Mesothelial cell of epicardium (in vitro differentiated cells): ENCODE measurements at regions not wholly inside any gene's neighbourhood (a gene's known extent, or its start where the extent isn't known, plus 50 kb on each side); places are given as distances from the start of the nearest gene placed in this dataset.

Experiments used
- DNase-seq, 2 experiments: peaks; one replicate each; pipeline ENCODE4 v3.0.0; 2021; ENCODE audit warnings: low spot score in 2 of 2; ENCODE audit not compliant: unreplicated experiment in 2 of 2
- H3K27ac Mint-ChIP-seq: 2 replicates; pipeline ENCODE4 v1.8.0; 2021; ENCODE audit warnings: mixed read lengths
- H3K27me3 Mint-ChIP-seq: 2 replicates; pipeline ENCODE4 v1.8.0; 2021; ENCODE audit warnings: low read depth, mixed read lengths
- H3K36me3 Mint-ChIP-seq: 2 replicates; pipeline ENCODE4 v1.8.0; 2021; ENCODE audit warnings: mixed read lengths
- H3K4me1 Mint-ChIP-seq: 2 replicates; pipeline ENCODE4 v1.8.0; 2021; ENCODE audit warnings: mixed read lengths
- H3K4me3 Mint-ChIP-seq: 2 replicates; pipeline ENCODE4 v1.8.0; 2021; ENCODE audit warnings: mild to moderate bottlenecking, moderate library complexity, mixed read lengths
- H3K9me3 Mint-ChIP-seq: 2 replicates; pipeline ENCODE4 v1.8.0; 2021; ENCODE audit warnings: mixed read lengths
- CTCF ChIP-seq: fragments of 200-600 bp; sonication (generic); IDR thresholded peaks from one replicate; pipeline ENCODE4 v1.5.0; 2021; ENCODE audit warnings: antibody characterized with exemption; ENCODE audit not compliant: unreplicated experiment

DNA sequence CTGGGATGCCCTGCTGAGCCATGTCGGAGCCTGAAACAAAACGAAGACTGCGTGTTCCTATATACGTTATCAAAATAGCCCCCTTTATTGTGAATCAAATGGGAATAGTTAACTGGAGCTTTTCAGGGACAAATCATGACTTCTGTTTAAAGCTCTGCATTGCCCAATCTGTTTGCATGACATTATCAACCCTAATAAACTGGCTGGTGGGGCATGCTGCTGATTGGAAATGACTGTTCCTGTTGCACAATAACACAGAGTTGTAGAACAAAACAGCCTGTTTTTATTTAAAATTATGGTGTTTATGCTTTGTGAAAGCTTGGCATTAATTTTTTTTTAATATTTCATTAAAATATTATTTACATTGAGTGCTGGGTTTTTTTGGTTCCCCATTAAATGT, 215.5 kb downstream of the TMEM167A start:
- H3K9me3 Mint-ChIP-seq, result no peaks in the 10 kb centered on the region
- no peak overlapping the region for H3K27ac Mint-ChIP-seq
- no peaks in the 10 kb centered on the region for H3K36me3 Mint-ChIP-seq
- no peak for TF ChIP-seq CTCF
- DNase-seq, result no peak
- peaks cover 53% of the 10 kb centered on the region for H3K4me1 Mint-ChIP-seq
- no peaks in the 10 kb centered on the region for H3K27me3 Mint-ChIP-seq
- H3K4me3 Mint-ChIP-seq, result no peak overlapping the region

DNA sequence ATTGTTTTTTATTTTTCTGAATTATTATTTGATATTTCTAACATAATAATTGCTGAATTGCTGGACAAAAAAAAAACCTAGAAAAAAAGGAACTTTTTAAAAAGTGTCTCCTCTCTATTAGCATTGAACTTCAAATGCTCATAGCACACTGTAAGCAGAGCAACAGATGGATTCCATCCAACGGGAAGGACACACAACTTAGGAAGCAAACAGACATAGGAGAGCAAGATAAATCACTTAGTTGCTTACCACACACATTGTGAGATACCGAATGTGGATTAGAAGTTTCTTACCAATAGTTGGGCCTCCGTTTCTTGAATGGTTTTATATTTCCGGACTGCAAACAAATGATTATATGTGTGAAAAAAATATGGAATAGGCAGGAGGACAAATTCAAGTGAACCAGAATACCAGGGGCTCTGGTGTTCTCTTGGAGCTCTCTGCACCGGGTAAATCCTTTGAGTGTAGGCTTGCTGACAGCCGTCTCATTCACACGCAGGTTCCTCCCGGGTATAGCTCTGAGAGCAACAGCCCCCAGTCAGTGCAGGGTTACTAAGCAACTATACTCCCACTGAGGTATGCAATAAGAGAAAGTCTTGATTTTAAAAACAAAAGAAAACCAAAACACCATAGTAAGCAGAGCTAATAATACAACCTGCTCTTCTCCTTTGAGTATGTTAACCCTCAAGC, 217.6 kb downstream of the TMEM167A start:
- H3K9me3 Mint-ChIP-seq, result no peaks in the 10 kb centered on the region
- no peaks in the 10 kb centered on the region for H3K27me3 Mint-ChIP-seq
- no peak overlapping the region for H3K4me3 Mint-ChIP-seq
- H3K27ac Mint-ChIP-seq, result peak overlapping the region; percentile 3
- peaks cover 71% of the 10 kb centered on the region for H3K4me1 Mint-ChIP-seq
- H3K36me3 Mint-ChIP-seq, result no peaks in the 10 kb centered on the region
- DNase-seq, result no peak
- no peak for TF ChIP-seq CTCF

- Mint-ChIP-seq H3K27me3 (no peaks in the 10 kb centered on the region), H3K36me3 (no peaks in the 10 kb centered on the region), H3K4me1 (peaks cover 69% of the 10 kb centered on the region), H3K27ac (peak overlapping the region; percentile 18), H3K4me3 (no peak overlapping the region), H3K9me3 (no peaks in the 10 kb centered on the region)
- no peak for TF ChIP-seq CTCF
- DNase-seq, result no peak
Observed at GRCh38 chr5:82858151-82859025, 218.8 kb downstream of the TMEM167A start.

DNA sequence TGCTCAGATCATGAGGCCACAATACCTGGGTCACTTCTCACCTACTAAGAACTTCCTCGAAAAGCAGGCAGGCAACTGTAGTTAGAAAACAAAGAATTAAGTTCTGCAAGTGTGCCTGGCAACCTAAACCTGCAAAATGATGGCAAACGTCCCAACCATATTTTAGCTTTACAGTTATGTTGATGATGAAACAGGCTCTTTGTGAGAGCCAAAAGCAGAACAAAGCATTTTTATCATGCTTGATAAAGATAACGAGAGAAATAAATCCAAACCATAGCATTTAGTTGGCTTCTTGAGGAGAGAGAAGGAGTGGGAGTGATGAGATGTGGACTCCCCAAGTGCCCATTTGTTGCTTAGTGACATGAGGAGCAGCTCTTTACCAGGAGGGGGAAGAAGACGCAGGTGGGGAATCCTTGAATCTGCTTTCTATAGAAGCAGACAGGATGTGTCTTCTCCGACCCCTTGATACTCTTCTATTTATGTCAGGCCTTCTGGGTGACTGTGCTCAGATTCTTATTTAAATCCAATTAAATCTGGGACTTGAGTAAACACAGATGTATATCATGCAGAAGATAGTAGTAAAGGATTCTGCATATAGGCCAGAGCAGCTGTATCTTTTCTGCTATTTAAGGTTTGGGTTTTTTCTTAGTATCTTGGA, 221.2 kb downstream of the TMEM167A start:
- Mint-ChIP-seq H3K4me3 (no peak overlapping the region), H3K4me1 (peaks cover 74% of the 10 kb centered on the region), H3K27ac (peak overlapping the region; percentile 41), H3K27me3 (no peaks in the 10 kb centered on the region), H3K9me3 (no peaks in the 10 kb centered on the region), H3K36me3 (no peaks in the 10 kb centered on the region)
- TF ChIP-seq CTCF, result no peak
- DNase-seq, result no peak

GRCh38 chr5:82854956-82855355, 222.2 kb downstream of the TMEM167A start:
- no peak overlapping the region for H3K27ac Mint-ChIP-seq
- H3K27me3 Mint-ChIP-seq, result no peaks in the 10 kb centered on the region
- no peaks in the 10 kb centered on the region for H3K9me3 Mint-ChIP-seq
- H3K4me1 Mint-ChIP-seq, result peaks cover 78% of the 10 kb centered on the region
- H3K4me3 Mint-ChIP-seq, result no peak overlapping the region
- H3K36me3 Mint-ChIP-seq, result no peaks in the 10 kb centered on the region
- no peak for DNase-seq
- no peak for TF ChIP-seq CTCF
